Kidney (tissue), 13 donors: ENCODE measurements at regions not wholly inside any gene's neighbourhood (a gene's known extent, or its start where the extent isn't known, plus 50 kb on each side); places are given as distances from the start of the nearest gene placed in this dataset.

Experiments used
- DNase-seq, 5 donors: peaks; one replicate each; pipeline ENCODE4 v3.0.0-alpha.2; 2013 to 2020
- FAIRE-seq: peaks from 2 replicates; lab custom pipeline; 2012; peaks lifted over from hg19 to GRCh38; lab: Jason Lieb, UNC
- H3K27ac ChIP-seq, 2 donors: one replicate each; pipeline ENCODE4 v1.7.0; 2013; ENCODE audit warnings: low read depth in 2 of 2, low read length in 2 of 2, inconsistent platforms in 1 of 2
- H3K27me3 ChIP-seq: one replicate; pipeline ENCODE4 v1.7.1; 2013; ENCODE audit warnings: low read length, inconsistent platforms; ENCODE audit not compliant: control insufficient read depth, insufficient read depth
- H3K36me3 ChIP-seq, 3 donors: one replicate each; pipeline versions ENCODE4 v1.7.0 to v1.7.1; 2013; ENCODE audit warnings: low read length in 3 of 3, control low read depth in 1 of 3, inconsistent platforms in 1 of 3; ENCODE audit not compliant: insufficient read depth in 3 of 3, control insufficient read depth in 2 of 3
- H3K4me1 ChIP-seq, 3 donors: one replicate each; pipeline versions ENCODE4 v1.7.0 to v1.7.1; 2013; ENCODE audit warnings: low read length in 3 of 3, inconsistent platforms in 1 of 3, low read depth in 1 of 3; ENCODE audit not compliant: control insufficient read depth in 2 of 3, insufficient read depth in 2 of 3
- H3K4me3 ChIP-seq, 3 donors: one replicate each; pipeline versions ENCODE4 v1.7.0 to v1.8.1; 2013; ENCODE audit warnings: low read length in 3 of 3, control low read depth in 1 of 3, inconsistent platforms in 1 of 3
- H3K9ac ChIP-seq, 3 donors: one replicate each; pipeline versions ENCODE4 v1.7.0 to v1.7.1; 2013; ENCODE audit warnings: low read length in 3 of 3, control low read depth in 1 of 3, inconsistent platforms in 1 of 3
- H3K9me3 ChIP-seq, 3 donors: one replicate each; pipeline versions ENCODE4 v1.7.0 to v1.7.1; 2013; ENCODE audit warnings: low read length in 3 of 3, control low read depth in 1 of 3, inconsistent platforms in 1 of 3; ENCODE audit not compliant: control insufficient read depth in 2 of 3, insufficient read depth in 1 of 3
- CTCF ChIP-seq: IDR thresholded peaks from 3 replicates; pipeline ENCODE4 v1.5.1; 2012; ENCODE audit warnings: mild to moderate bottlenecking, moderate library complexity, borderline replicate concordance; ENCODE audit not compliant: insufficient read depth; ENCODE audit errors: extremely low read depth
- intact Hi-C: fragments of 100-400 bp; cut with DNase I; formaldehyde crosslinking; loops from one replicate; pipeline ENCODE4 v1.11.1; 2022
- donor health status: control.
- donor health status: control.
- donor health status: control.
- donor health status: control.
- donor health status: control.
- donor health status: DM: yes; HTN: yes; CAD: no.
- donor health status: Normal renal cell carcinoma (clear cell type).

- intact Hi-C loops, result no loop called here
- Histone ChIP-seq H3K27ac (no peak overlapping the region), H3K4me1 (no peaks in the 10 kb centered on the region), H3K4me3 (no peak overlapping the region), H3K27me3 (no peaks in the 10 kb centered on the region), H3K36me3 (no peaks in the 10 kb centered on the region), H3K9me3 (no peaks in the 10 kb centered on the region), H3K9ac (no peak overlapping the region)
- FAIRE-seq (no peak), DNase-seq (no peak)
- no peak for TF ChIP-seq CTCF
Observed at GRCh38 chr3:18611991-18612390, 186.9 kb upstream of the SATB1 start.

GRCh38 chr3:18609187-18609586 is 184.0 kb upstream of the SATB1 start:
- Histone ChIP-seq H3K27ac (no peak overlapping the region), H3K27me3 (no peaks in the 10 kb centered on the region), H3K4me1 (no peaks in the 10 kb centered on the region), H3K36me3 (no peaks in the 10 kb centered on the region), H3K4me3 (no peak overlapping the region), H3K9ac (no peak overlapping the region), H3K9me3 (no peaks in the 10 kb centered on the region)
- FAIRE-seq (no peak), DNase-seq (no peak)
- intact Hi-C loops, result no loop called here
- TF ChIP-seq CTCF, result no peak

GRCh38 chr3:18597919-18598318 is 172.8 kb upstream of the SATB1 start:
- Histone ChIP-seq H3K4me3 (no peak overlapping the region), H3K27ac (no peak overlapping the region), H3K9me3 (no peaks in the 10 kb centered on the region), H3K27me3 (no peaks in the 10 kb centered on the region), H3K36me3 (no peaks in the 10 kb centered on the region), H3K4me1 (no peaks in the 10 kb centered on the region), H3K9ac (no peak overlapping the region)
- DNase-seq (no peak), FAIRE-seq (no peak)
- intact Hi-C loops, result no loop called here
- no peak for TF ChIP-seq CTCF

GRCh38 chr3:18593231-18593630 is 168.1 kb upstream of the SATB1 start:
- Histone ChIP-seq H3K27ac (no peak overlapping the region), H3K4me1 (no peaks in the 10 kb centered on the region), H3K36me3 (no peaks in the 10 kb centered on the region), H3K9ac (no peak overlapping the region), H3K9me3 (no peaks in the 10 kb centered on the region), H3K27me3 (no peaks in the 10 kb centered on the region), H3K4me3 (no peak overlapping the region)
- intact Hi-C loops, result no loop called here
- FAIRE-seq, result no peak
- no peak for DNase-seq
- no peak for TF ChIP-seq CTCF
